ENCODE measurements at regions not wholly inside any gene's neighbourhood (a gene's known extent, or its start where the extent isn't known, plus 50 kb on each side); places are given as distances from the start of the nearest gene placed in this dataset.

DNA sequence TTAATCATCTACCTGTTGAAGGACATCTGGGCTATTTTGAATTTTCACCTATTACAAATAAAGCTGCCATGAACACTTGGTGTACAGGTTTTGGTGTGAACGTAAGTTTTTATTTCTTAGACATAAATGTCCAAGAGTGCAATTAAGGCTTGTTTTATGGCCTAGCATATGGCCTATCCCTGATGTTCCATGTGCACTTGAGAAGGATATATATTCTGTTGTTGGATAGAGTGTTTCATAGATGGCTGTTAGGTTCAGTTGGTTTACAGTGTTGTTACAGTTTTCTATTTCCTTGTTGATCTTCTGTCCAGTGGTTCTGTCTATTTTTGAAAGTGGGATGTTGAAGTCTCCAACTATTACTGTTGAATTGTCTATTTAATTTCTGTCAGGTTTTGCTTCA lies 61.2 kb upstream of the NFASC start:
- no peak for TF ChIP-seq CTBP1 (IDR thresholded peaks at IDR 0.05; ENCODE audit: borderline replicate concordance)
- TF ChIP-seq BHLHE40 (IDR thresholded peaks at IDR 0.05; ENCODE audit: borderline replicate concordance), result no peak
- no peak for TF ChIP-seq HDGF (IDR thresholded peaks at IDR 0.05; ENCODE audit: borderline replicate concordance)
- TF ChIP-seq SP1 (IDR thresholded peaks at IDR 0.05), result no peak
- no peak for TF ChIP-seq LEF1 (IDR thresholded peaks at IDR 0.05; ENCODE audit: borderline replicate concordance)

Measured in HEK293T (cell line).